K562 (cell line): ENCODE measurements at regions not wholly inside any gene's neighbourhood (a gene's known extent, or its start where the extent isn't known, plus 50 kb on each side); places are given as distances from the start of the nearest gene placed in this dataset.

ENCODE experiments used
- FOXM1 ChIP-seq, 2 experiments: fragments of 450-650 bp in 1 of 2; sonication (generic) in 1 of 2; formaldehyde crosslinking in 1 of 2; IDR thresholded peaks; 2 replicates each; pipeline versions ENCODE4 v1.6.1 to v1.9.0; 2017 to 2022; ENCODE audit warnings: low read depth in 2 of 2, mild to moderate bottlenecking in 2 of 2, missing genetic modification reagents in 1 of 2, moderate library complexity in 1 of 2
- KDM1A ChIP-seq, 2 experiments: fragments of 450-650 bp; IDR thresholded peaks; 2 replicates each; pipeline ENCODE4 v1.6.1; 2016; ENCODE audit warnings: mild to moderate bottlenecking in 2 of 2
- MYC ChIP-seq, 2 experiments: fragments of 250-450 bp in 1 of 2; sonication (Bioruptor Pico) in 1 of 2; IDR thresholded peaks; 2 replicates each; pipeline versions ENCODE4 v1.5.1 to v1.6.1; 2012 to 2021; ENCODE audit warnings: low read depth in 2 of 2, borderline replicate concordance in 1 of 2, improper control_type of control experiment in 1 of 2, low read length in 1 of 2, mild to moderate bottlenecking in 1 of 2, moderate library complexity in 1 of 2
- SETDB1 ChIP-seq: IDR thresholded peaks from one replicate; pipeline ENCODE4 v1.6.1; 2012; ENCODE audit warnings: low read length, control low read depth, inconsistent platforms
- ZBTB43 ChIP-seq: sonication (generic); formaldehyde crosslinking; IDR thresholded peaks from 2 replicates; pipeline ENCODE4 v1.8.0; 2023; ENCODE audit warnings: mild to moderate bottlenecking, missing genetic modification reagents
- ZNF280B ChIP-seq: fragments of 250-450 bp; sonication (Bioruptor Pico); IDR thresholded peaks from 2 replicates; pipeline ENCODE4 v1.5.1; 2021; ENCODE audit warnings: mild to moderate bottlenecking
- ZSCAN29 ChIP-seq: fragments of 450-650 bp; IDR thresholded peaks from 2 replicates; pipeline ENCODE4 v1.6.1; 2017
- TF ChIP-seq, protein P1 (sequence below), 3 experiments: fragments of 200-800 bp in 1 of 3; fragments of 250-450 bp in 1 of 3; fragments of 450-650 bp in 1 of 3; sonication (Bioruptor Pico) in 1 of 3; sonication (Bioruptor generic) in 1 of 3; formaldehyde crosslinking in 1 of 3; IDR thresholded peaks; 2 replicates each; pipeline versions ENCODE4 v1.6.1 to v1.8.0; 2016 to 2022; ENCODE audit warnings: mild to moderate bottlenecking in 2 of 3, missing genetic modification characterization in 2 of 3, missing compliant biosample characterization in 1 of 3, moderate library complexity in 1 of 3

- TF ChIP-seq SETDB1 (no peak), ZBTB43 (no peak), FOXM1 (IDR thresholded peaks at IDR 0.05; ENCODE audit: low read depth) (no peak), FOXM1 (CRISPR knock-in tag; IDR thresholded peaks at IDR 0.05; ENCODE audit: low read depth) (no peak), KDM1A (IDR thresholded peaks at IDR 0.05) (no peak), ZSCAN29 (no peak), MYC (IDR thresholded peaks at IDR 0.05; ENCODE audit: low read depth, low read length) (no peak), MYC (CRISPR knock-in tag; IDR thresholded peaks at IDR 0.05; ENCODE audit: borderline replicate concordance, low read depth) (no peak), ZNF280B (CRISPR knock-in tag) (no peak)
- TF ChIP-seq, protein P1, sequence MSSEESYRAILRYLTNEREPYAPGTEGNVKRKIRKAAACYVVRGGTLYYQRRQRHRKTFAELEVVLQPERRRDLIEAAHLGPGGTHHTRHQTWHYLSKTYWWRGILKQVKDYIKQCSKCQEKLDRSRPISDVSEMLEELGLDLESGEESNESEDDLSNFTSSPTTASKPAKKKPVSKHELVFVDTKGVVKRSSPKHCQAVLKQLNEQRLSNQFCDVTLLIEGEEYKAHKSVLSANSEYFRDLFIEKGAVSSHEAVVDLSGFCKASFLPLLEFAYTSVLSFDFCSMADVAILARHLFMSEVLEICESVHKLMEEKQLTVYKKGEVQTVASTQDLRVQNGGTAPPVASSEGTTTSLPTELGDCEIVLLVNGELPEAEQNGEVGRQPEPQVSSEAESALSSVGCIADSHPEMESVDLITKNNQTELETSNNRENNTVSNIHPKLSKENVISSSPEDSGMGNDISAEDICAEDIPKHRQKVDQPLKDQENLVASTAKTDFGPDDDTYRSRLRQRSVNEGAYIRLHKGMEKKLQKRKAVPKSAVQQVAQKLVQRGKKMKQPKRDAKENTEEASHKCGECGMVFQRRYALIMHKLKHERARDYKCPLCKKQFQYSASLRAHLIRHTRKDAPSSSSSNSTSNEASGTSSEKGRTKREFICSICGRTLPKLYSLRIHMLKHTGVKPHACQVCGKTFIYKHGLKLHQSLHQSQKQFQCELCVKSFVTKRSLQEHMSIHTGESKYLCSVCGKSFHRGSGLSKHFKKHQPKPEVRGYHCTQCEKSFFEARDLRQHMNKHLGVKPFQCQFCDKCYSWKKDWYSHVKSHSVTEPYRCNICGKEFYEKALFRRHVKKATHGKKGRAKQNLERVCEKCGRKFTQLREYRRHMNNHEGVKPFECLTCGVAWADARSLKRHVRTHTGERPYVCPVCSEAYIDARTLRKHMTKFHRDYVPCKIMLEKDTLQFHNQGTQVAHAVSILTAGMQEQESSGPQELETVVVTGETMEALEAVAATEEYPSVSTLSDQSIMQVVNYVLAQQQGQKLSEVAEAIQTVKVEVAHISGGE (CRISPR knock-in tag; IDR thresholded peaks at IDR 0.05) = no peak
Observed at GRCh38 chr2:29987146-29987545, 65.8 kb upstream of the ALK start.
